MM.1S (cell line): ENCODE measurements at regions not wholly inside any gene's neighbourhood (a gene's known extent, or its start where the extent isn't known, plus 50 kb on each side); places are given as distances from the start of the nearest gene placed in this dataset.

ENCODE experiments used
- DNase-seq: peaks from one replicate; pipeline ENCODE4 v3.0.0-alpha.2; 2015
- H2AFZ ChIP-seq: fragments of 300-600 bp; sonication (generic); 2 replicates; pipeline ENCODE4 v1.6.0; 2016; ENCODE audit warnings: antibody characterized with exemption, low read length
- H3F3A ChIP-seq: fragments of 300-600 bp; sonication (generic); 2 replicates; pipeline ENCODE4 v1.6.1; 2016; ENCODE audit warnings: mild to moderate bottlenecking, antibody characterized with exemption, low read length, moderate library complexity, mixed read lengths; ENCODE audit not compliant: insufficient read depth
- H3K27ac ChIP-seq: fragments of 300-600 bp; sonication (generic); 2 replicates; pipeline ENCODE4 v1.5.1; 2016; ENCODE audit warnings: mild to moderate bottlenecking, low read length
- H3K27me3 ChIP-seq: fragments of 300-600 bp; sonication (generic); replicated peaks from 2 replicates; pipeline ENCODE4 v1.6.0; 2016; ENCODE audit warnings: low read length; ENCODE audit not compliant: insufficient read depth
- H3K36me3 ChIP-seq: fragments of 300-600 bp; sonication (generic); replicated peaks from 2 replicates; pipeline ENCODE4 v1.6.1; 2016; ENCODE audit warnings: mild to moderate bottlenecking, low read length, mixed read lengths; ENCODE audit not compliant: insufficient read depth
- H3K4me1 ChIP-seq: fragments of 300-600 bp; sonication (generic); 2 replicates; pipeline ENCODE4 v1.6.1; 2016; ENCODE audit warnings: low read length, mixed read lengths
- H3K4me2 ChIP-seq: fragments of 300-600 bp; sonication (generic); 2 replicates; pipeline ENCODE4 v1.6.0; 2016; ENCODE audit warnings: low read depth, low read length
- H3K4me3 ChIP-seq: fragments of 300-600 bp; sonication (generic); 2 replicates; pipeline ENCODE4 v1.5.1; 2016; ENCODE audit warnings: low read length, mixed read lengths
- H3K79me2 ChIP-seq: fragments of 300-600 bp; sonication (generic); 2 replicates; pipeline ENCODE4 v1.6.1; 2016; ENCODE audit warnings: mixed run types, low read length, mixed read lengths
- H3K9ac ChIP-seq: fragments of 300-600 bp; sonication (generic); 2 replicates; pipeline ENCODE4 v1.6.1; 2016; ENCODE audit warnings: low read length, mixed read lengths
- H3K9me2 ChIP-seq: fragments of 300-600 bp; sonication (generic); replicated peaks from 2 replicates; pipeline ENCODE4 v1.6.1; 2016; ENCODE audit warnings: mild to moderate bottlenecking, low read length, mixed read lengths; ENCODE audit not compliant: insufficient read depth
- H3K9me3 ChIP-seq: fragments of 300-600 bp; sonication (generic); replicated peaks from 2 replicates; pipeline ENCODE4 v1.6.1; 2016; ENCODE audit warnings: mild to moderate bottlenecking, low read length, mixed read lengths; ENCODE audit not compliant: insufficient read depth
- H4K20me1 ChIP-seq: fragments of 300-600 bp; sonication (generic); 2 replicates; pipeline ENCODE4 v1.6.1; 2016; ENCODE audit warnings: mild to moderate bottlenecking, low read length, moderate library complexity, mixed read lengths; ENCODE audit not compliant: insufficient read depth
- EZH2 ChIP-seq: fragments of 300-600 bp; sonication (generic); optimal IDR thresholded peaks from 2 replicates; pipeline ENCODE3; 2017; ENCODE audit warnings: low read depth, mild to moderate bottlenecking, antibody characterized with exemption, low read length, mixed read lengths
- EZH2phosphoT487 ChIP-seq: fragments of 300-600 bp; sonication (generic); IDR thresholded peaks from 2 replicates; pipeline ENCODE4 v1.6.1; 2018; ENCODE audit warnings: antibody characterized with exemption, low read length
- TF ChIP-seq, protein P1 (sequence below): fragments of 300-600 bp; sonication (generic); IDR thresholded peaks from 2 replicates; pipeline ENCODE4 v1.5.1; 2016; ENCODE audit warnings: antibody characterized with exemption, low read length, mixed read lengths

DNA sequence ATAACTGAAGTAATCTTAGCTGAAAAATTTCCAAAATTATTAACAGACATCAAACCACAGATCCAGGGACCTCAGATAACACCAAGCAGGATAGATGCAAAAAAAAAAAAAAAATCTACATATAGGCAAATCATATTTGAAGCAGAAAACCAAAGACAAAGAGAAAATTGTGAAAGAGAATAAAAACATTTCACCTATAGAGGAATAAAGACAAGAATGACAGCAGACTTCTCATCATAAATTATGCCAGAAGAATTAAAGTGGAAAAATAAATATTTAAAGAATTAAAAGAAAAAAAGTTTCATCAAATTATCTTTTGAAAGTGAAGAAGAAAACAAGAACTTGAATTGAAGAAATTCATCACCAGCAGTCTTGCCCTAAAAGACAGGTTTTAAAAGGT lies 467.5 kb downstream of the GPAM start:
- no peak overlapping the region for H3K4me2 ChIP-seq
- H3F3A ChIP-seq, result no peaks in the 10 kb centered on the region
- H3K9me3 ChIP-seq, result no peaks in the 10 kb centered on the region
- no peak overlapping the region for H3K27ac ChIP-seq
- no peak overlapping the region for H3K4me3 ChIP-seq
- H2AFZ ChIP-seq, result no peak overlapping the region
- no peaks in the 10 kb centered on the region for H4K20me1 ChIP-seq
- no peaks in the 10 kb centered on the region for H3K79me2 ChIP-seq
- TF ChIP-seq EZH2phosphoT487, result no peak
- TF ChIP-seq, protein P1, sequence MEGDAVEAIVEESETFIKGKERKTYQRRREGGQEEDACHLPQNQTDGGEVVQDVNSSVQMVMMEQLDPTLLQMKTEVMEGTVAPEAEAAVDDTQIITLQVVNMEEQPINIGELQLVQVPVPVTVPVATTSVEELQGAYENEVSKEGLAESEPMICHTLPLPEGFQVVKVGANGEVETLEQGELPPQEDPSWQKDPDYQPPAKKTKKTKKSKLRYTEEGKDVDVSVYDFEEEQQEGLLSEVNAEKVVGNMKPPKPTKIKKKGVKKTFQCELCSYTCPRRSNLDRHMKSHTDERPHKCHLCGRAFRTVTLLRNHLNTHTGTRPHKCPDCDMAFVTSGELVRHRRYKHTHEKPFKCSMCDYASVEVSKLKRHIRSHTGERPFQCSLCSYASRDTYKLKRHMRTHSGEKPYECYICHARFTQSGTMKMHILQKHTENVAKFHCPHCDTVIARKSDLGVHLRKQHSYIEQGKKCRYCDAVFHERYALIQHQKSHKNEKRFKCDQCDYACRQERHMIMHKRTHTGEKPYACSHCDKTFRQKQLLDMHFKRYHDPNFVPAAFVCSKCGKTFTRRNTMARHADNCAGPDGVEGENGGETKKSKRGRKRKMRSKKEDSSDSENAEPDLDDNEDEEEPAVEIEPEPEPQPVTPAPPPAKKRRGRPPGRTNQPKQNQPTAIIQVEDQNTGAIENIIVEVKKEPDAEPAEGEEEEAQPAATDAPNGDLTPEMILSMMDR, result no peak
- no peak for TF ChIP-seq EZH2
- no peaks in the 10 kb centered on the region for H3K27me3 ChIP-seq
- H3K9ac ChIP-seq, result no peak overlapping the region
- H3K9me2 ChIP-seq, result no peaks in the 10 kb centered on the region
- DNase-seq, result no peak
- no peaks in the 10 kb centered on the region for H3K4me1 ChIP-seq
- no peaks in the 10 kb centered on the region for H3K36me3 ChIP-seq

GRCh38 chr10:111724121-111724520 lies 459.4 kb downstream of the GPAM start:
- Histone ChIP-seq H4K20me1 (no peaks in the 10 kb centered on the region), H2AFZ (no peak overlapping the region), H3K9me2 (no peaks in the 10 kb centered on the region), H3K9ac (no peak overlapping the region), H3K79me2 (no peaks in the 10 kb centered on the region), H3K4me3 (no peak overlapping the region), H3K27ac (no peak overlapping the region), H3K36me3 (no peaks in the 10 kb centered on the region), H3F3A (no peaks in the 10 kb centered on the region), H3K4me2 (no peak overlapping the region), H3K9me3 (no peaks in the 10 kb centered on the region), H3K4me1 (no peaks in the 10 kb centered on the region), H3K27me3 (no peaks in the 10 kb centered on the region)
- no peak for DNase-seq
- no peak for TF ChIP-seq EZH2phosphoT487
- TF ChIP-seq, protein P1, result no peak
- no peak for TF ChIP-seq EZH2

GRCh38 chr10:111725050-111725449 lies 458.5 kb downstream of the GPAM start:
- Histone ChIP-seq H3K4me1 (no peaks in the 10 kb centered on the region), H3K9me2 (no peaks in the 10 kb centered on the region), H3K4me3 (no peak overlapping the region), H3K36me3 (no peaks in the 10 kb centered on the region), H3K9me3 (no peaks in the 10 kb centered on the region), H4K20me1 (no peaks in the 10 kb centered on the region), H3K9ac (no peak overlapping the region), H3K27ac (no peak overlapping the region), H3F3A (no peaks in the 10 kb centered on the region), H3K4me2 (no peak overlapping the region), H3K79me2 (no peaks in the 10 kb centered on the region), H3K27me3 (no peaks in the 10 kb centered on the region), H2AFZ (no peak overlapping the region)
- no peak for TF ChIP-seq EZH2phosphoT487
- TF ChIP-seq EZH2, result no peak
- TF ChIP-seq, protein P1, result no peak
- DNase-seq, result no peak
